HCT116 (cell line): ENCODE measurements at regions not wholly inside any gene's neighbourhood (a gene's known extent, or its start where the extent isn't known, plus 50 kb on each side); places are given as distances from the start of the nearest gene placed in this dataset.

Source experiments
- POLR2A ChIP-seq: IDR thresholded peaks from 2 replicates; pipeline ENCODE4 v1.7.0; 2011; ENCODE audit warnings: borderline replicate concordance; ENCODE audit not compliant: insufficient read depth, insufficient read length; ENCODE audit errors: extremely low read depth
- TF ChIP-seq, protein P1 (sequence below), 3 experiments: fragments of 200-600 bp in 1 of 3; sonication (generic) in 1 of 3; IDR thresholded peaks in 2 of 3; conservative IDR thresholded peaks in 1 of 3; 2 replicates each; pipeline ENCODE4 v1.5.1; 2012 to 2017; ENCODE audit warnings: low read depth in 2 of 3, low read length in 2 of 3, antibody characterized with exemption in 1 of 3, borderline replicate concordance in 1 of 3, control low read depth in 1 of 3, mild to moderate bottlenecking in 1 of 3, mixed read lengths in 1 of 3, mixed run types in 1 of 3, moderate library complexity in 1 of 3; ENCODE audit not compliant: insufficient read depth in 1 of 3

GRCh38 chr2:239787538-239788050 lies 237.5 kb downstream of the NDUFA10 start:
- TF ChIP-seq, protein P1, sequence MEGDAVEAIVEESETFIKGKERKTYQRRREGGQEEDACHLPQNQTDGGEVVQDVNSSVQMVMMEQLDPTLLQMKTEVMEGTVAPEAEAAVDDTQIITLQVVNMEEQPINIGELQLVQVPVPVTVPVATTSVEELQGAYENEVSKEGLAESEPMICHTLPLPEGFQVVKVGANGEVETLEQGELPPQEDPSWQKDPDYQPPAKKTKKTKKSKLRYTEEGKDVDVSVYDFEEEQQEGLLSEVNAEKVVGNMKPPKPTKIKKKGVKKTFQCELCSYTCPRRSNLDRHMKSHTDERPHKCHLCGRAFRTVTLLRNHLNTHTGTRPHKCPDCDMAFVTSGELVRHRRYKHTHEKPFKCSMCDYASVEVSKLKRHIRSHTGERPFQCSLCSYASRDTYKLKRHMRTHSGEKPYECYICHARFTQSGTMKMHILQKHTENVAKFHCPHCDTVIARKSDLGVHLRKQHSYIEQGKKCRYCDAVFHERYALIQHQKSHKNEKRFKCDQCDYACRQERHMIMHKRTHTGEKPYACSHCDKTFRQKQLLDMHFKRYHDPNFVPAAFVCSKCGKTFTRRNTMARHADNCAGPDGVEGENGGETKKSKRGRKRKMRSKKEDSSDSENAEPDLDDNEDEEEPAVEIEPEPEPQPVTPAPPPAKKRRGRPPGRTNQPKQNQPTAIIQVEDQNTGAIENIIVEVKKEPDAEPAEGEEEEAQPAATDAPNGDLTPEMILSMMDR (IDR thresholded peaks at IDR 0.05 in 2 of 3, conservative IDR thresholded peaks at IDR 0.05 in 1 of 3; ENCODE audit: borderline replicate concordance in 1 of 3, insufficient read depth in 1 of 3, low read depth in 2 of 3, low read length in 2 of 3) = no peak
- no peak for TF ChIP-seq POLR2A
